Heart left ventricle (tissue), 16 donors: ENCODE measurements at regions not wholly inside any gene's neighbourhood (a gene's known extent, or its start where the extent isn't known, plus 50 kb on each side); places are given as distances from the start of the nearest gene placed in this dataset.

Experiments
- ATAC-seq, 4 donors: fragments of 200-7000 bp; cut with Tn5 transposase; one replicate each; pipeline ENCODE4 v1.9.1; 2020 to 2022; ENCODE audit warnings: moderate library complexity in 4 of 4, mild to moderate bottlenecking in 3 of 4, moderate number of reproducible peaks in 1 of 4
- DNase-seq, 5 donors: peaks; one replicate each; pipeline ENCODE4 v3.0.0-alpha.2; 2020
- H3K27ac ChIP-seq, 12 donors: fragments of 200-600 bp; sonication (generic) in 4 of 12; one replicate each; pipeline versions ENCODE4 v1.5.0 to v1.8.0; 2016 to 2022; ENCODE audit warnings: mild to moderate bottlenecking in 2 of 12
- H3K27me3 ChIP-seq, 9 donors: fragments of 200-600 bp; sonication (generic) in 2 of 9; one replicate each; pipeline versions ENCODE4 v1.5.1 to v1.8.0; 2016 to 2022; ENCODE audit warnings: mild to moderate bottlenecking in 3 of 9
- H3K36me3 ChIP-seq, 9 donors: fragments of 200-600 bp; sonication (generic) in 2 of 9; one replicate each; pipeline versions ENCODE4 v1.5.0 to v1.8.0; 2018 to 2022; ENCODE audit warnings: mild to moderate bottlenecking in 2 of 9
- H3K4me1 ChIP-seq, 12 donors: fragments of 200-600 bp; sonication (generic) in 4 of 12; one replicate each; pipeline versions ENCODE4 v1.5.0 to v1.8.0; 2016 to 2022; ENCODE audit warnings: mild to moderate bottlenecking in 3 of 12
- H3K4me3 ChIP-seq, 12 donors: fragments of 200-600 bp; sonication (generic) in 4 of 12; one replicate each; pipeline versions ENCODE4 v1.5.0 to v1.8.0; 2017 to 2022; ENCODE audit warnings: mild to moderate bottlenecking in 9 of 12, moderate library complexity in 4 of 12
- H3K9me3 ChIP-seq, 12 donors: fragments of 200-600 bp; sonication (generic) in 4 of 12; one replicate each; pipeline versions ENCODE4 v1.5.0 to v1.8.0; 2016 to 2022; ENCODE audit warnings: mild to moderate bottlenecking in 1 of 12
- POLR2A ChIP-seq, 2 donors: fragments of 450-650 bp; IDR thresholded peaks; one replicate each; pipeline ENCODE4 v1.6.1; 2017; ENCODE audit warnings: antibody characterized with exemption in 2 of 2, mild to moderate bottlenecking in 2 of 2, moderate library complexity in 2 of 2
- WGBS, 4 donors: extraction: QIAGEN DNeasy Blood & Tissue Kit in 2 of 4; methylation state at CpG; one replicate each; pipeline versions ENCODE4 v1.1.5 to v1.1.7; 2013 to 2018; 5-methylcytosine and 5-hydroxymethylcytosine counted together
- intact Hi-C, 10 donors: fragments of 100-400 bp; cut with DNase I; formaldehyde crosslinking; loops; one replicate each; pipeline versions ENCODE4 v1.11.1 to v1.14.2; 2022
- TF ChIP-seq, protein P1 (sequence below), 12 donors: fragments of 200-600 bp; sonication (generic) in 4 of 12; IDR thresholded peaks; one replicate each; pipeline versions ENCODE4 v1.5.0 to v1.8.0; 2018 to 2022; ENCODE audit warnings: antibody characterized with exemption in 12 of 12, mild to moderate bottlenecking in 5 of 12
- donor health status: ischemic (EF 13 %, LVEDD 7.1; RV severe dilation, severe dysfunction).
- donor health status: healthy with polysubstance abuse.
- donor health status: DM: no; HTN: yes; CAD: no.
- donor health status: DM: no; HTN: no; CAD: no.
- donor health status: ischemic (EF 25% LVEDD 6.9; RV normal size, moderate dysfunction).
- donor health status: ischemic (EF 25% LVEDD 5.7; RV mildly dilated, moderate dysfunction).
- donor health status: healthy.
- donor health status: DM: yes; HTN: yes; CAD: no.
- donor health status: ischemic (EF 35%, LVEDD 5.7; RV mildly dilated, moderate dysfunction).
- donor health status: nonischemic (EF 11% LVEDD 7.7; RV severe dilation, severe dysfunction).
- donor health status: DM: yes; HTN: yes; CAD: no.
- donor health status: PGD.
- donor health status: ischemic (EF 29% LVEDD 5.4; RV normal size, mild dysfunction).
- donor health status: nonischemic (EF 23%, LVEDD 6.1; RV moderate dilation, normal function).

DNA sequence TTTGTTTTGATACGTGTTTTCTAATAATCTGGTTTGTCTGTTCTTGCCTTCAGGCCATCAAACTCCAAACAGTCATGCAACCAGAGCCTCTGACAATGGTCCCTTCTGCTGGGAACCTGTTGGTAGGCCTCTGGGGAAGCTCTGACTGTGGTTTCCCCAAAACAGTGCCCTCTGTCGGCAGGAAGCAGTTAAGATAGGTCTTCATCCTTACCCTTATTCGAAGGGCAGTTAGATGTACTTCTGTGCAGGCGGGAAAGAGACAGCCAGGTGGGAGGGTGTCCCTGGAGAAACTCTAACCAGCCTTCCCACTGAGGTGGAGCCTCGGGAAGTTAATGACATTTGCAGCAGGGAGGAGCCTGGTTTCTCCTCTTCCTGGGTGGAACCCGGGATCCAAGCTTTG, 81.6 kb upstream of the CHMP2B start:
- ATAC-seq (no peak), DNase-seq (no peak)
- no peaks in the 10 kb centered on the region for H3K4me1 ChIP-seq
- no peak overlapping the region for H3K27ac ChIP-seq
- no peaks in the 10 kb centered on the region for H3K27me3 ChIP-seq
- 45 to 57% (median 52%) methylated on average over 6 of the region's 6 CpGs for WGBS, 4 donors
- H3K9me3 ChIP-seq, result peaks cover 0 to 32% (median 12%) of the 10 kb centered on the region in 12 donors
- TF ChIP-seq, protein P1, sequence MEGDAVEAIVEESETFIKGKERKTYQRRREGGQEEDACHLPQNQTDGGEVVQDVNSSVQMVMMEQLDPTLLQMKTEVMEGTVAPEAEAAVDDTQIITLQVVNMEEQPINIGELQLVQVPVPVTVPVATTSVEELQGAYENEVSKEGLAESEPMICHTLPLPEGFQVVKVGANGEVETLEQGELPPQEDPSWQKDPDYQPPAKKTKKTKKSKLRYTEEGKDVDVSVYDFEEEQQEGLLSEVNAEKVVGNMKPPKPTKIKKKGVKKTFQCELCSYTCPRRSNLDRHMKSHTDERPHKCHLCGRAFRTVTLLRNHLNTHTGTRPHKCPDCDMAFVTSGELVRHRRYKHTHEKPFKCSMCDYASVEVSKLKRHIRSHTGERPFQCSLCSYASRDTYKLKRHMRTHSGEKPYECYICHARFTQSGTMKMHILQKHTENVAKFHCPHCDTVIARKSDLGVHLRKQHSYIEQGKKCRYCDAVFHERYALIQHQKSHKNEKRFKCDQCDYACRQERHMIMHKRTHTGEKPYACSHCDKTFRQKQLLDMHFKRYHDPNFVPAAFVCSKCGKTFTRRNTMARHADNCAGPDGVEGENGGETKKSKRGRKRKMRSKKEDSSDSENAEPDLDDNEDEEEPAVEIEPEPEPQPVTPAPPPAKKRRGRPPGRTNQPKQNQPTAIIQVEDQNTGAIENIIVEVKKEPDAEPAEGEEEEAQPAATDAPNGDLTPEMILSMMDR (IDR thresholded peaks at IDR 0.05), result no peak
- no peak for TF ChIP-seq POLR2A (IDR thresholded peaks at IDR 0.05)
- no peak overlapping the region for H3K4me3 ChIP-seq
- intact Hi-C loops, result no loop called here
- no peaks in the 10 kb centered on the region for H3K36me3 ChIP-seq

DNA sequence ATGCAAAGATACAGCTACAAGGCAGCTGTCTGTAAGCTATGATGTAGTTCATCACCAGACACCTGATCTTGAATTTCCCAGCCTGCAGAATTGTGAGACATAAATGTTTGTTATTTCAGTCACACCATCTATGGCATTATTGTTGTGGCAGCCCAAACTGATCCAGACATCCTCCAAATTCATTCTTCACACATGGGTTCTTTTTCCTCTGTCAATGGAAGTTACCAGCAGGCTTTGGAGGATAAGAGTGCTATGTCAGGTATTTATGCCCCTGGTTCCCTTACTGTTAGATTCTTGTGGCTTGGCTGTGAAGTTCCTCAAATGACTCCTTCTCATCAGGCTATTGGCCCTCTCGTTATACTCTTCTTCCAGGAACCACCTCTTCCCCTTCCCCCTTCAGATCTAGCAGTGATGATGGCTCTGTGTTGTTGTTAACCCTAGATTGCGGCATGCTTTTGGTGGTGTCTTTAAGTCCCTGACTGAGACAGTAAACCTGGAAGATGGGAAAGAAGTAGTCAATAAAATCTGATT, 91.0 kb upstream of the CHMP2B start:
- no peaks in the 10 kb centered on the region for H3K4me1 ChIP-seq
- DNase-seq, result no peak
- no peaks in the 10 kb centered on the region for H3K36me3 ChIP-seq
- H3K4me3 ChIP-seq, result no peak overlapping the region
- no peaks in the 10 kb centered on the region for H3K27me3 ChIP-seq
- H3K27ac ChIP-seq, result no peak overlapping the region
- H3K9me3 ChIP-seq, result peaks cover 0 to 15% (median 8%) of the 10 kb centered on the region in 12 donors
- TF ChIP-seq POLR2A (IDR thresholded peaks at IDR 0.05), result no peak
- TF ChIP-seq, protein P1 (IDR thresholded peaks at IDR 0.05), result no peak
- intact Hi-C loops, result no loop called here
- ATAC-seq, result no peak
- WGBS, 4 donors, result 59 to 67% (median 62%) methylated on average over 2 of the region's 2 CpGs

DNA sequence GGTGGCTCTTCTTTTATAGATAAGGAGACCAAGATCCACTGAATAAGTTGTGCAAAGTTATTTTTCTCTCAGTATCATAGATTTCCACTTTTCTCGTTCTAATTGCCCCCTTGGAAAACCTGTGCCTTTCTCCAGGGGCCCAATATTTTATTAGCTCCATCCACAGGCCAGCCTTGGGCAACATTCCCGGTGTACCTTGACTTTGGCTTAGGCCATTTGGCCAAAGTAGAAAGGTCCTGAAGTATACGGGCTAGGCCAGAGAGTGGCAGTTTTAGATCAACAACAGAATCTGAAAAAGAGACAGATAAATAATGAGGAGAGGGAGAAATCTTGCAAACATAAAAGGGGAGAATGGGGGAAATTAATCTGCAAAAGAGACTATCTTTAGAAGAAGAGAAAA, 91.7 kb upstream of the CHMP2B start:
- ATAC-seq, result no peak
- Histone ChIP-seq H3K27ac (no peak overlapping the region), H3K4me3 (no peak overlapping the region), H3K9me3 (peaks cover 0 to 9% (median 3%) of the 10 kb centered on the region in 12 donors), H3K27me3 (no peaks in the 10 kb centered on the region), H3K4me1 (no peaks in the 10 kb centered on the region), H3K36me3 (no peaks in the 10 kb centered on the region)
- intact Hi-C loops, result no loop called here
- no peak for DNase-seq
- no peak for TF ChIP-seq POLR2A (IDR thresholded peaks at IDR 0.05)
- TF ChIP-seq, protein P1 (IDR thresholded peaks at IDR 0.05), result no peak
- 66 to 76% (median 67%) methylated on average over 3 of the region's 3 CpGs for WGBS, 4 donors

DNA sequence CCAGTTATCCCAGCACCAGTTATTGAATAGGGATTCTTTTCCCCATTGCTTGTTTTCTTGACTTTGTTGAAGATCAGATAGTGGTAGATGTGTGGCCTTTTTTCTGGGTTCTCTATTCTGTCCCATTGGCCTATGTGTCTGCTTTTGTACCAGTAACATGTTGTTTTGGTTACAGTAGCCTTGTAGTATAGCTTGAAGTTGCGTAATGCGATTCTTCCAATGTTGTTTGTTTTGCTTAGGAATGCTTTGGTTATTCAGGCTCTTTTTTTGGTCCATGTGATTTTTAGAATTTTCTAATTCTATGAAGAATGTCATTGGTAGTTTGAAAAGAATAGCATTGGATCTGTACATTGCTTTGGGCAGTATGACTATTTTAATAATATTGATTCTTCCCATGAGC, 94.3 kb upstream of the CHMP2B start:
- ATAC-seq (no peak), DNase-seq (no peak)
- intact Hi-C loops, result no loop called here
- no peak for TF ChIP-seq POLR2A (IDR thresholded peaks at IDR 0.05)
- TF ChIP-seq, protein P1 (IDR thresholded peaks at IDR 0.05), result no peak
- Histone ChIP-seq H3K36me3 (no peaks in the 10 kb centered on the region), H3K9me3 (no peaks in the 10 kb centered on the region), H3K4me1 (no peaks in the 10 kb centered on the region), H3K27me3 (no peaks in the 10 kb centered on the region), H3K27ac (no peak overlapping the region), H3K4me3 (no peak overlapping the region)
- WGBS, 4 donors, result 94 to 96% (median 95%) methylated on average over 2 of the region's 2 CpGs
